GM12864 (cell line): ENCODE measurements at regions not wholly inside any gene's neighbourhood (a gene's known extent, or its start where the extent isn't known, plus 50 kb on each side); places are given as distances from the start of the nearest gene placed in this dataset.

ENCODE experiments used
- DNase-seq: peaks from one replicate; pipeline ENCODE4 v3.0.0-alpha.2; 2011; ENCODE audit warnings: low read depth
- H3K4me3 ChIP-seq: 2 replicates; pipeline ENCODE4 v1.5.1; 2011; ENCODE audit warnings: mild to moderate bottlenecking, low read depth, low read length, control low read depth
- TF ChIP-seq, protein P1 (sequence below): IDR thresholded peaks from 2 replicates; pipeline ENCODE4 v1.5.1; 2011; ENCODE audit warnings: low read depth, mild to moderate bottlenecking, moderate library complexity, low read length, control low read depth, inconsistent platforms; ENCODE audit errors: missing control alignments

DNA sequence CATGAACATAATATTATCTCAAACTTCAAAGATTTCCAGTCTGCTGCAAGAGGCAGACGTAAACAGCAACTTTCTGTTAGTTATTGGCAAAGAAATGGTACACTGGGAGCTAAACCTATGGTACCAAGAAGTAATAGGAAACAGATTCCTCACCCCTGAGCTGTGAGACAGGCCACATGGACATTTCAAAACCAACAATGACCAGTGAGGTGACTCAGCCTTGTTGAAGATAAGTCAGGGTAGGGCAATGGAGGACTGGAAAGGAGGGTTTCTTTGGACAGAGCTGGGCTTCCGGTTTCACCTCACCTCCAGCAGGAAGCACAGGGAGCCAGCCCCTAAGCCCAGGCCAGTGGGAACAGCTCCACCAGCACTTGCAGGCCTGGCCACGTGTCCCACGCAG lies 1320.5 kb downstream of the AACS start:
- no peak for DNase-seq
- H3K4me3 ChIP-seq = no peak overlapping the region
- TF ChIP-seq, protein P1, sequence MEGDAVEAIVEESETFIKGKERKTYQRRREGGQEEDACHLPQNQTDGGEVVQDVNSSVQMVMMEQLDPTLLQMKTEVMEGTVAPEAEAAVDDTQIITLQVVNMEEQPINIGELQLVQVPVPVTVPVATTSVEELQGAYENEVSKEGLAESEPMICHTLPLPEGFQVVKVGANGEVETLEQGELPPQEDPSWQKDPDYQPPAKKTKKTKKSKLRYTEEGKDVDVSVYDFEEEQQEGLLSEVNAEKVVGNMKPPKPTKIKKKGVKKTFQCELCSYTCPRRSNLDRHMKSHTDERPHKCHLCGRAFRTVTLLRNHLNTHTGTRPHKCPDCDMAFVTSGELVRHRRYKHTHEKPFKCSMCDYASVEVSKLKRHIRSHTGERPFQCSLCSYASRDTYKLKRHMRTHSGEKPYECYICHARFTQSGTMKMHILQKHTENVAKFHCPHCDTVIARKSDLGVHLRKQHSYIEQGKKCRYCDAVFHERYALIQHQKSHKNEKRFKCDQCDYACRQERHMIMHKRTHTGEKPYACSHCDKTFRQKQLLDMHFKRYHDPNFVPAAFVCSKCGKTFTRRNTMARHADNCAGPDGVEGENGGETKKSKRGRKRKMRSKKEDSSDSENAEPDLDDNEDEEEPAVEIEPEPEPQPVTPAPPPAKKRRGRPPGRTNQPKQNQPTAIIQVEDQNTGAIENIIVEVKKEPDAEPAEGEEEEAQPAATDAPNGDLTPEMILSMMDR = no peak

DNA sequence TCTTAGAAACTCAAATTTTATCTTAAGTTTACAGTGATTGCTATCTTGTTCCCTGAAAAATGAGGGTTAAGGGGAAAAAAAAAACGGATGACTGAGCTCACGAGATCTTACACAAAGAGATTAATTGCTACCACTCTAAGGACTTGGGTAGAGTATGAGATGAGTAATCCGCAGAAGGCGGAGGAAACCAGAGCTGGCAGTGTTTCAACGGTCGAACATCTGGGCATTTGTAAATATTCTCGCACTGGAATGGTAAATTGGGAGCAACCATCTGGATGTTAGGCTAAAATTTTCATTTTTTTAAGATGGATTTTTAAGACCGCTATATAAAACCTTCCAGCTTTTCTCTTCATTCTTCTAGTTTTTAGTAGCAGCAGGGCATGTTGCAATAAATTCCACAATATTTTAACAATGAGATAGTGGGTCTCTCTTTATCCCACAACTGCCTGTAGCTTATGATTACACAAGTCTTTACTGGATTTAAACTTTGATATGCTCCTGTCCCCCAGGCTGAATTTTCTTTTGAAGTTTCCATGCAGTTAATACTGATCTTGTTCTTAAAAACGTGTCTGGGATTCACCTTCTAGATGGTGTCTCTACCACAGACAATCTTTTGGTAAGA lies 1324.1 kb downstream of the AACS start:
- no peak for DNase-seq
- H3K4me3 ChIP-seq = no peak overlapping the region
- TF ChIP-seq, protein P1 = no peak

DNA sequence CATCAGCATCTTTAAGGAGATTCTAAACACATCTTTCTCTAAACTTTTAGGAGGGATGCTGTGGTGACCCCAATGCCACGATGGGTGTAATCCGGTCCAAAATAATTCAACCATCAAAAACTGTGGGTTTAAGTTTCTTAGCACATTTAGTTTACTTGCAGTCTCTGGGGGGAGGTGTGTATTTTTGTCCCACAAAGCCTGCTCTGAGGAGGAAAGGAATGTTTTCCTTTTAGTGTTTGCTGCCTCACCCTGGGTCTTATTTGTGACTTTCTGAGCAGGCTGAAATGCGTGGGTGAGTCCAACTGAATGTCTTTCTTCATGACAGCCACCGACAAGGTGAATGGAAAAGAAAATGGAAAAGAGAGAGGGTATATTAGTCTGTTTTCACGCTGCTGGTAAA lies 1324.7 kb downstream of the AACS start:
- H3K4me3 ChIP-seq = no peak overlapping the region
- TF ChIP-seq, protein P1 = no peak
- no peak for DNase-seq

DNA sequence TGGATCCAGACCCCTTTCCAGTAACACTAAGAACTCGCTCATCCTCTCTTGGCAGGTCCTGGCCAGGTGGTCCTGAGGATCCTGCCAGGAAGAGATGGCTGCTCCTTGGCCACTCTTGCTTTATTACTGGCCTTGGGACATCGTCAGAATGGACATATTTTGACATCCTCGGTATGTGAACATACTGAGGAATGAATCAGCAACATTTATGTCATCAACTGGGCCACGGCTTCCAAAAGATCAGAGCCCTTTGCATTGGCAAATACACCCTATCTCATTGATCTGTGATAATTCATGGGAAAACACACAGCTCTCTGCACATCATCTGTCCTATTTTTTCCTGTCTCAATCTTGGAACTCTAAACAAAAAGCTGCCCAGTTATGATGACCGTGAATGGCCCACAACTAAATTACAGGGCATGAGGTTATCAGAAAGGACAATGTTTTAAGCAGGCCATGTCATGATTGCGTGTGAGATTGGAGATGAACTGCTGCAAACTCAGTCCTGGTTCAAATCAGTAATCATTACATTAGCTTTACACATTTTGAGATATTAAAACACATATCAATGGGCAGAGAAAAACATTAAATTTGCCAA lies 1325.8 kb downstream of the AACS start:
- DNase-seq = no peak
- TF ChIP-seq, protein P1 = no peak
- H3K4me3 ChIP-seq = no peak overlapping the region

DNA sequence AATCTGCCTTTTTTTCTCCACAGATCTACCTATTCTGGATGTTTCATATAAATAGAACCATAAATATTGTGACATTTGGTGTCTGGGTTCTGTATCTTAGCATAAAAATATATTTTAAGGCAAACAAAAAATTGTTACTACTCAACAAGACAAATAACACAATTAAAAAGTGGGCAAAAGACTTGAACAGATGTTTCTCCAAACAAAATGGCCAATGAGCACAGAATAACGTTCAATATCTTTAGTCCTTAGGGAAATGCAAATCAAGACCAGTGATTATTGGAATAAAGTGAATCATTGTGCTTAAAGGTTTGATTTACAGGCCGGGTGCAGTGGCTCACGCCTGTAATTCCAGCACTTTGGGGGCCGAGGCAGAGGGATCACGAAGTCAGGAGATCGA lies 1331.3 kb downstream of the AACS start:
- H3K4me3 ChIP-seq = no peak overlapping the region
- TF ChIP-seq, protein P1 = no peak
- no peak for DNase-seq

DNA sequence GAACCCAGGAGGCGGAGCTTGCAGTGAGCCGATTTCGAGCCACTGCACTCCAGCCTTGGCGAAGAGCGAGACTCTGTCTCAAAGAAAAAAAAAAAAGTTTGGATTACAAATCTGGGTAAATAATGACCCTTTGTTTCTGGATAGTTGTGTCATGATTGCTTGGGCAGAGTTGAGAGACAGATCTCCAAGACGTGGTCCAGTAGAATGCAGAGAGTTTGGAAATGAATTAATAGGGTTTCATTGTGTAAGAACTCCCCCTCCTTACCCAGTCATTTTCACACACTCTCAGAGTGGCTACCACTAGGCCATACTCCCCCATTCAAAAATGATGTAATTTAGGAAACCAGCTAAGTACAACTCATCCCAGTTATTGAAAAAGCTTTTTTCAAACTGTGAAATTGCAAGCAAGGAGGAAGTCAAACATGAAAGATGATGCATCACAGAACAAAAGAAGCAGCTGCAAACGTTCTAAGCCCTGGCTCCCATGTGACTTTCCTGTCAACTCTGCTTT lies 1331.9 kb downstream of the AACS start:
- no peak overlapping the region for H3K4me3 ChIP-seq
- DNase-seq = no peak
- TF ChIP-seq, protein P1 = no peak

DNA sequence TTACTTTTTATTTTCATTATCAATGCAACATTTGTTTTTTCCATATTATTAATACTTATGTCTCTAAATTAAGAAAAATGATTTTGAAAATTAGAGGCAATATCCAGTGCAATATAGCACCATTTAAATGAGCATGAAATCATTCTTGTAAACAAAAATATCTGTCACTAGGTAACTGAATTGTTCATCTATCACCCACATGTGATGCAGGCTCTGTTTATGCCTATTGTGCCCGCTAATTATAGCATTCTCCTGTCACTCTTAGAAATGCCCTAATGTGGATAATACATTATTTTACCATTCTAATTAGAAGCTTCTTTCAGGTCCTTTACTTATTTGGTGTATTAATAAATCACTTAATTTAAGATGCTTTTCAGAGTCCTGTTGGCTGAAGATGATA lies 1332.4 kb downstream of the AACS start:
- no peak for DNase-seq
- TF ChIP-seq, protein P1 = no peak
- no peak overlapping the region for H3K4me3 ChIP-seq
